B cell (primary cell): ENCODE measurements at regions not wholly inside any gene's neighbourhood (a gene's known extent, or its start where the extent isn't known, plus 50 kb on each side); places are given as distances from the start of the nearest gene placed in this dataset.

Source experiments
- ATAC-seq: fragments of 200-7000 bp; cut with Tn5 transposase; one replicate; pipeline ENCODE4 v1.10.0; 2021; ENCODE audit warnings: low read depth, mild to moderate bottlenecking, moderate number of reproducible peaks, moderate library complexity
- CTCF ChIA-PET: fragments of 350-600 bp; sonication (Branson Sonifier 250); formaldehyde crosslinking; loops from one replicate; lab custom pipeline; 2021; ENCODE audit warnings: antibody characterized with exemption, inconsistent platforms; lab: Charles Lee
- POLR2A ChIA-PET: fragments of 350-600 bp; sonication (Branson Sonifier 250); formaldehyde crosslinking; loops from one replicate; lab custom pipeline; 2021; ENCODE audit warnings: antibody characterized with exemption; lab: Charles Lee
- DNase-seq: peaks from one replicate; pipeline ENCODE4 v3.0.0; 2013
- H2AFZ ChIP-seq: 2 replicates; pipeline ENCODE4 v1.6.1; 2012; ENCODE audit warnings: mild to moderate bottlenecking, low read depth, low read length; ENCODE audit not compliant: insufficient read depth, poor library complexity, severe bottlenecking
- H3K27ac ChIP-seq, 2 donors: 1 replicate in 1 of 2; 2 replicates in 1 of 2; pipeline ENCODE4 v1.5.1; 2012 to 2013; ENCODE audit warnings: low read length in 2 of 2, mild to moderate bottlenecking in 2 of 2, moderate library complexity in 1 of 2
- H3K27me3 ChIP-seq, 4 experiments: fragments of 200-600 bp in 1 of 4; sonication (generic) in 1 of 4; replicated peaks in 1 of 4; 1 replicate in 2 of 4; 2 replicates in 2 of 4; pipeline versions ENCODE4 v1.6.1 to v1.7.0; 2013 to 2016; ENCODE audit warnings: low read length in 3 of 4, mild to moderate bottlenecking in 2 of 4, mixed read lengths in 1 of 4, moderate library complexity in 1 of 4; ENCODE audit not compliant: insufficient read depth in 4 of 4, control insufficient read depth in 3 of 4; ENCODE audit errors: control extremely low read depth in 1 of 4
- H3K36me3 ChIP-seq, 2 experiments: replicated peaks in 1 of 2; 1 replicate in 1 of 2; 2 replicates in 1 of 2; pipeline versions ENCODE4 v1.6.1 to v1.7.1; 2013; ENCODE audit warnings: low read length in 1 of 2; ENCODE audit not compliant: insufficient read depth in 2 of 2, control insufficient read depth in 1 of 2; ENCODE audit errors: control extremely low read depth in 1 of 2, extremely low read depth in 1 of 2
- H3K4me1 ChIP-seq, 2 donors: fragments of 200-600 bp in 1 of 2; sonication (generic) in 1 of 2; 1 replicate in 1 of 2; 2 replicates in 1 of 2; pipeline versions ENCODE4 v1.5.1 to v1.6.1; 2013 to 2017; ENCODE audit warnings: low read length in 2 of 2; ENCODE audit not compliant: control insufficient read depth in 2 of 2, insufficient read depth in 2 of 2
- H3K4me2 ChIP-seq: replicated peaks from 2 replicates; pipeline ENCODE3; 2012; ENCODE audit warnings: mild to moderate bottlenecking, low read depth, low read length; ENCODE audit not compliant: poor library complexity, severe bottlenecking
- H3K4me3 ChIP-seq, 5 experiments: fragments of 200-600 bp in 1 of 5; sonication (generic) in 1 of 5; 1 replicate in 3 of 5; 2 replicates in 2 of 5; pipeline versions ENCODE4 v1.5.1 to v1.7.0; 2011 to 2016; ENCODE audit warnings: low read length in 4 of 5, mild to moderate bottlenecking in 4 of 5, low read depth in 2 of 5, control low read depth in 1 of 5, moderate library complexity in 1 of 5; ENCODE audit not compliant: insufficient read depth in 1 of 5; ENCODE audit errors: control extremely low read depth in 1 of 5, extremely low read depth in 1 of 5
- H3K79me2 ChIP-seq: fragments of 200-600 bp; sonication (generic); one replicate; pipeline ENCODE4 v1.6.0; 2016; ENCODE audit warnings: low read length; ENCODE audit not compliant: control insufficient read depth, insufficient read depth
- H3K9ac ChIP-seq: fragments of 200-600 bp; sonication (generic); 2 replicates; pipeline ENCODE4 v1.6.1; 2017; ENCODE audit warnings: mild to moderate bottlenecking, low read length, moderate library complexity
- H3K9me3 ChIP-seq, 3 donors: one replicate each; pipeline versions ENCODE4 v1.6.1 to v1.7.1; 2013; ENCODE audit warnings: low read length in 2 of 3; ENCODE audit not compliant: control insufficient read depth in 2 of 3, insufficient read depth in 1 of 3; ENCODE audit errors: control extremely low read depth in 1 of 3
- H4K20me1 ChIP-seq: 2 replicates; pipeline ENCODE4 v1.6.0; 2012; ENCODE audit warnings: mild to moderate bottlenecking, low read length; ENCODE audit not compliant: insufficient read depth, control insufficient read depth, poor library complexity, severe bottlenecking
- H3K27ac Mint-ChIP-seq: one replicate; pipeline ENCODE4 v1.8.0; 2021; ENCODE audit warnings: mixed read lengths
- H3K27me3 Mint-ChIP-seq: one replicate; pipeline ENCODE4 v1.8.0; 2021; ENCODE audit warnings: mixed read lengths
- H3K4me1 Mint-ChIP-seq: one replicate; pipeline ENCODE4 v1.8.0; 2021; ENCODE audit warnings: mixed read lengths
- H3K4me3 Mint-ChIP-seq: one replicate; pipeline ENCODE4 v1.8.0; 2021; ENCODE audit warnings: mixed read lengths
- H3K9me3 Mint-ChIP-seq: one replicate; pipeline ENCODE4 v1.8.0; 2022; ENCODE audit warnings: mixed read lengths; ENCODE audit not compliant: insufficient read depth
- CTCF ChIP-seq: fragments of 200-600 bp; IDR thresholded peaks from one replicate; pipeline ENCODE4 v1.8.0; 2022; ENCODE audit warnings: antibody characterized with exemption, mild to moderate bottlenecking
- EZH2 ChIP-seq: IDR thresholded peaks from 2 replicates; pipeline ENCODE4 v1.6.1; 2012; ENCODE audit warnings: borderline replicate concordance, low read depth, mild to moderate bottlenecking, moderate library complexity, low read length; ENCODE audit not compliant: insufficient read depth, poor library complexity, severe bottlenecking
- WGBS: methylation state at CpG from one replicate; pipeline ENCODE4 v1.1.5; 2013; ENCODE audit warnings: missing lambda C conversion rate; ENCODE audit not compliant: insufficient coverage; 5-methylcytosine and 5-hydroxymethylcytosine counted together
- intact Hi-C: fragments of 100-400 bp; cut with micrococcal nuclease; formaldehyde crosslinking; loops from one replicate; pipeline ENCODE4 v1.10.0; 2022

DNA sequence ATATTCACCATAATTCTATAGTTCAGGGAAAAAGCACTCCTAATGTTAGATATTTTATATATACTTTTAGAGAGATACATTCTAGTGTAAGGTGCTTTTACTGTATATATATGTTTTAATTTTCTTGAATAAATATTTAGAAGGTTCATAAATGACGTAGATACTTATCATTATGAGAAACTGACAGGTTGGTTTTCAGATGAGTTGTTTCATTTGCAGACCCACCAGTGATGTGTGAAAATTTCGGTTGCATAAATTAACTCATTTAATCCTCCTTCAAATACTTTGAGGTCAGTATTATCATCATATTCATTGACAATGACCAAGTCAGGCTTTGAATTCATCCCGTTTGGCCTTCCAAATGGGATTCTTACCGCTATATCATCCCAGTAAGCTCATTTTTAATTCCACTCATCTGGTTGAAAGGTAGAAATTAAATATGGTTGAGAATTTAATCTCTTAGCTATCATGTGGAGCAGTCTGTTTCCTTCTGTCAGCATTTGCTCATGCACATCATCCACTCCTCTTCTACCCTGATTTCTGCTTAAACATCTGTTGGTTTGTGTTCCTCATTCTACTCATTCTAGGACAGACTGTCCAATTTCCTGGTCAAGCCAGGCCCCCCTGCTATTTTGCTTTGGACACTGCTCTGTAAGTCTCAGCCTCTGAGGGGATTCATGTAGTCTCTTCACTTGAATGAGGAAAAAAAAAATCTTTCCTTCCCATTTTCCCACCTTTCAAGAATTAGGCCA lies 1156.6 kb downstream of the PLA2G4A start:
- H3K9me3 Mint-ChIP-seq, result peaks cover 6% of the 10 kb centered on the region
- no peaks in the 10 kb centered on the region for H3K4me1 Mint-ChIP-seq
- WGBS, result no CpG with 5 or more reads among the region's 4 CpGs
- no peaks in the 10 kb centered on the region for H3K27me3 Mint-ChIP-seq
- no peak overlapping the region for H3K4me3 Mint-ChIP-seq
- H2AFZ ChIP-seq, result no peak overlapping the region
- no peaks in the 10 kb centered on the region for H3K79me2 ChIP-seq
- no peak overlapping the region for H3K4me3 ChIP-seq
- ATAC-seq (no peak), DNase-seq (no peak)
- no peaks in the 10 kb centered on the region for H3K36me3 ChIP-seq
- H3K4me2 ChIP-seq, result no peak overlapping the region
- no peak overlapping the region for H3K27ac Mint-ChIP-seq
- POLR2A ChIA-PET, result no interaction called here
- no peak overlapping the region for H3K27ac ChIP-seq
- H3K4me1 ChIP-seq, result no peaks in the 10 kb centered on the region
- intact Hi-C loops, result no loop called here
- CTCF ChIA-PET, result no interaction called here
- no peak overlapping the region for H3K9ac ChIP-seq
- no peaks in the 10 kb centered on the region for H3K9me3 ChIP-seq
- H4K20me1 ChIP-seq, result no peaks in the 10 kb centered on the region
- no peak for TF ChIP-seq EZH2
- no peak for TF ChIP-seq CTCF
- no peaks in the 10 kb centered on the region for H3K27me3 ChIP-seq

- CTCF ChIA-PET, result no interaction called here
- no peak for DNase-seq
- H3K9me3 Mint-ChIP-seq, result no peaks in the 10 kb centered on the region
- no peak for ATAC-seq
- Histone ChIP-seq H4K20me1 (no peaks in the 10 kb centered on the region), H3K9me3 (no peaks in the 10 kb centered on the region), H3K4me1 (no peaks in the 10 kb centered on the region), H3K79me2 (no peaks in the 10 kb centered on the region), H3K27ac (no peak overlapping the region), H3K9ac (no peak overlapping the region), H3K4me2 (no peak overlapping the region), H3K4me3 (no peak overlapping the region), H3K36me3 (no peaks in the 10 kb centered on the region), H3K27me3 (no peaks in the 10 kb centered on the region), H2AFZ (no peak overlapping the region)
- TF ChIP-seq EZH2 (no peak), CTCF (no peak)
- no peak overlapping the region for H3K27ac Mint-ChIP-seq
- no peaks in the 10 kb centered on the region for H3K4me1 Mint-ChIP-seq
- intact Hi-C loops, result no loop called here
- POLR2A ChIA-PET, result no interaction called here
- no peak overlapping the region for H3K4me3 Mint-ChIP-seq
- H3K27me3 Mint-ChIP-seq, result no peaks in the 10 kb centered on the region
- WGBS, result 40% methylated on average over 1 of the region's 3 CpGs
Observed at GRCh38 chr1:187985897-187986654, 1157.3 kb downstream of the PLA2G4A start.
